HL-60 (cell line): ENCODE measurements at regions not wholly inside any gene's neighbourhood (a gene's known extent, or its start where the extent isn't known, plus 50 kb on each side); places are given as distances from the start of the nearest gene placed in this dataset.

Source experiments
- CTCF ChIP-seq: IDR thresholded peaks from one replicate; pipeline ENCODE4 v1.5.1; 2011; ENCODE audit warnings: low read length, control low read depth, inconsistent platforms; ENCODE audit not compliant: insufficient read depth
- GABPA ChIP-seq: IDR thresholded peaks from 2 replicates; pipeline ENCODE4 v1.6.1; 2012; ENCODE audit warnings: low read depth
- POLR2AphosphoS5 ChIP-seq: IDR thresholded peaks from 2 replicates; pipeline ENCODE4 v1.6.1; 2012; ENCODE audit warnings: low read depth
- REST ChIP-seq: IDR thresholded peaks from 2 replicates; pipeline ENCODE4 v1.6.1; 2012; ENCODE audit warnings: low read depth; ENCODE audit not compliant: insufficient replicate concordance

GRCh38 chr3:74465715-74466410 is 148.6 kb downstream of the CNTN3 start:
- TF ChIP-seq CTCF (no peak), REST (no peak), POLR2AphosphoS5 (no peak), GABPA (no peak)
